ENCODE measurements at regions not wholly inside any gene's neighbourhood (a gene's known extent, or its start where the extent isn't known, plus 50 kb on each side); places are given as distances from the start of the nearest gene placed in this dataset.

- TF ChIP-seq TCF7 (IDR thresholded peaks at IDR 0.05; ENCODE audit: borderline replicate concordance) (no peak), POLR2B (IDR thresholded peaks at IDR 0.05; ENCODE audit: low read depth, partially characterized antibody) (no peak), EZH2 (IDR thresholded peaks at IDR 0.05; ENCODE audit: borderline replicate concordance, low read depth, low read length) (no peak), ELF1 (tag; IDR thresholded peaks at IDR 0.05) (no peak), CHD2 (IDR thresholded peaks at IDR 0.05; ENCODE audit: low read depth, low read length) (no peak), E2F3 (CRISPR knock-in tag; IDR thresholded peaks at IDR 0.05) (no peak), ZNF143 (CRISPR knock-in tag; IDR thresholded peaks at IDR 0.05) (no peak), RNF219 (CRISPR knock-in tag; IDR thresholded peaks at IDR 0.05) (no peak), ZFP1 (CRISPR knock-in tag; IDR thresholded peaks at IDR 0.05) (no peak), ZNF133 (CRISPR knock-in tag; IDR thresholded peaks at IDR 0.05) (no peak)
Observed at GRCh38 chr12:131204416-131205274, 250.9 kb downstream of the ADGRD1 start (continued).
